Keratinocyte (primary cell): ENCODE measurements at regions not wholly inside any gene's neighbourhood (a gene's known extent, or its start where the extent isn't known, plus 50 kb on each side); places are given as distances from the start of the nearest gene placed in this dataset.

Experiments used
- DNase-seq: peaks from one replicate; pipeline ENCODE4 v3.0.0-alpha.2; 2011; ENCODE audit warnings: low read depth, missing footprints, low spot score
- FAIRE-seq: peaks from 2 replicates; lab custom pipeline; 2011; peaks lifted over from hg19 to GRCh38; lab: Jason Lieb, UNC
- H2AFZ ChIP-seq: 2 replicates; pipeline ENCODE4 v1.6.0; 2012; ENCODE audit warnings: low read length, control low read depth, inconsistent platforms; ENCODE audit not compliant: control insufficient read depth
- H3K27ac ChIP-seq: 2 replicates; pipeline ENCODE4 v1.5.1; 2011; ENCODE audit warnings: low read length; ENCODE audit not compliant: control insufficient read depth, insufficient read depth
- H3K27me3 ChIP-seq: 3 replicates; pipeline ENCODE4 v1.6.0; 2011; ENCODE audit warnings: low read length; ENCODE audit not compliant: control insufficient read depth, insufficient read depth; ENCODE audit errors: extremely low read depth
- H3K36me3 ChIP-seq, 2 experiments: 2 replicates in 1 of 2; 3 replicates in 1 of 2; pipeline ENCODE4 v1.5.1; 2011; ENCODE audit warnings: low read length in 2 of 2, mild to moderate bottlenecking in 1 of 2; ENCODE audit not compliant: control insufficient read depth in 2 of 2, insufficient read depth in 2 of 2; ENCODE audit errors: extremely low read depth in 1 of 2
- H3K4me1 ChIP-seq: 3 replicates; pipeline ENCODE4 v1.5.1; 2011; ENCODE audit warnings: low read length; ENCODE audit not compliant: control insufficient read depth, insufficient read depth; ENCODE audit errors: extremely low read depth
- H3K4me2 ChIP-seq: 3 replicates; pipeline ENCODE4 v1.6.0; 2011; ENCODE audit warnings: low read depth, low read length; ENCODE audit not compliant: control insufficient read depth, insufficient read depth; ENCODE audit errors: extremely low read depth
- H3K4me3 ChIP-seq, 3 experiments: fragments of 200-600 bp in 1 of 3; sonication (generic) in 1 of 3; 2 replicates in 2 of 3; 3 replicates in 1 of 3; pipeline ENCODE4 v1.5.1; 2011 to 2016; ENCODE audit warnings: low read length in 3 of 3, mild to moderate bottlenecking in 3 of 3, control low read depth in 2 of 3, inconsistent platforms in 1 of 3, low read depth in 1 of 3, mixed read lengths in 1 of 3, mixed run types in 1 of 3, moderate library complexity in 1 of 3; ENCODE audit not compliant: control insufficient read depth in 2 of 3, insufficient read depth in 2 of 3; ENCODE audit errors: extremely low read depth in 1 of 3
- H3K79me2 ChIP-seq: 2 replicates; pipeline ENCODE4 v1.6.0; 2012; ENCODE audit warnings: low read length; ENCODE audit not compliant: control insufficient read depth, insufficient read depth
- H3K9ac ChIP-seq: 3 replicates; pipeline ENCODE4 v1.6.0; 2011; ENCODE audit warnings: low read length; ENCODE audit not compliant: control insufficient read depth, insufficient read depth; ENCODE audit errors: extremely low read depth
- H3K9me1 ChIP-seq: 3 replicates; pipeline ENCODE4 v1.6.0; 2011; ENCODE audit warnings: low read length; ENCODE audit not compliant: control insufficient read depth, insufficient read depth; ENCODE audit errors: extremely low read depth
- H3K9me3 ChIP-seq: 2 replicates; pipeline ENCODE4 v1.5.1; 2012; ENCODE audit warnings: low read depth, low read length; ENCODE audit not compliant: control insufficient read depth
- H4K20me1 ChIP-seq: 3 replicates; pipeline ENCODE4 v1.6.0; 2011; ENCODE audit warnings: low read length; ENCODE audit not compliant: control insufficient read depth, insufficient read depth; ENCODE audit errors: extremely low read depth
- EZH2 ChIP-seq: IDR thresholded peaks from one replicate; pipeline ENCODE4 v1.6.1; 2012; ENCODE audit warnings: inconsistent platforms, mild to moderate bottlenecking, low read length, moderate library complexity
- dilution Hi-C: fragments of 300-500 bp; cut with MboI; formaldehyde crosslinking; loops from one replicate; pipeline ENCODE4 v1.7.0; 2020; ENCODE audit warnings: low sequenced_read_pairs; ENCODE audit not compliant: extremely low pct_ligation_motif_present
- TF ChIP-seq, protein P1 (sequence below), 3 experiments: IDR thresholded peaks in 1 of 3; conservative IDR thresholded peaks in 1 of 3; optimal IDR thresholded peaks in 1 of 3; 2 replicates in 2 of 3; 3 replicates in 1 of 3; pipeline versions ENCODE3 to v1.5.1; 2011; ENCODE audit warnings: low read length in 3 of 3, mild to moderate bottlenecking in 3 of 3, moderate library complexity in 2 of 3, control low read depth in 1 of 3, inconsistent platforms in 1 of 3; ENCODE audit not compliant: insufficient read depth in 2 of 3; ENCODE audit errors: extremely low read depth in 1 of 3

DNA sequence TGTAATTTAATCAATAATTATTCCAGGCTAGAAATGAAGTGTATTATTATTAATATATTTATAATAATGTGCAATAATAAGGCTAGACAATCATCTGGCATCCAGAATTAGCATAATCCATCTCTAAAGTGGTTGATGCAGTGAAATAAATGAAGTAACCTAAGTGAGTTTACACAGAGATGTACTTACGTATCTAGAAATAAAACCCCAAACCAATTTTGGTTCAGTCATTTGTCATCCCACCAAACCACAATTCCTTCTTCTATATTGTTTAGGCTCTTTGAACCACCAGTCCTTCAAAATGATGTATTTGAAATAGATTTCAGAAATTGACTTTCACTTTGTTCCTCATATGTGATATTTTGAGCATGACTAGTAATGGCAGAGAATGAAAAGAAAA lies 247.6 kb upstream of the MIR17HG start:
- H4K20me1 ChIP-seq, result no peaks in the 10 kb centered on the region
- no peaks in the 10 kb centered on the region for H3K4me1 ChIP-seq
- no peaks in the 10 kb centered on the region for H3K27me3 ChIP-seq
- no peaks in the 10 kb centered on the region for H3K9me3 ChIP-seq
- H3K9ac ChIP-seq, result no peak overlapping the region
- H3K79me2 ChIP-seq, result no peaks in the 10 kb centered on the region
- DNase-seq, result no peak
- dilution Hi-C loops, result no loop called here
- no peak overlapping the region for H2AFZ ChIP-seq
- FAIRE-seq, result no peak
- H3K9me1 ChIP-seq, result no peaks in the 10 kb centered on the region
- H3K36me3 ChIP-seq, result no peaks in the 10 kb centered on the region
- H3K4me3 ChIP-seq, result no peak overlapping the region
- H3K27ac ChIP-seq, result no peak overlapping the region
- TF ChIP-seq, protein P1, sequence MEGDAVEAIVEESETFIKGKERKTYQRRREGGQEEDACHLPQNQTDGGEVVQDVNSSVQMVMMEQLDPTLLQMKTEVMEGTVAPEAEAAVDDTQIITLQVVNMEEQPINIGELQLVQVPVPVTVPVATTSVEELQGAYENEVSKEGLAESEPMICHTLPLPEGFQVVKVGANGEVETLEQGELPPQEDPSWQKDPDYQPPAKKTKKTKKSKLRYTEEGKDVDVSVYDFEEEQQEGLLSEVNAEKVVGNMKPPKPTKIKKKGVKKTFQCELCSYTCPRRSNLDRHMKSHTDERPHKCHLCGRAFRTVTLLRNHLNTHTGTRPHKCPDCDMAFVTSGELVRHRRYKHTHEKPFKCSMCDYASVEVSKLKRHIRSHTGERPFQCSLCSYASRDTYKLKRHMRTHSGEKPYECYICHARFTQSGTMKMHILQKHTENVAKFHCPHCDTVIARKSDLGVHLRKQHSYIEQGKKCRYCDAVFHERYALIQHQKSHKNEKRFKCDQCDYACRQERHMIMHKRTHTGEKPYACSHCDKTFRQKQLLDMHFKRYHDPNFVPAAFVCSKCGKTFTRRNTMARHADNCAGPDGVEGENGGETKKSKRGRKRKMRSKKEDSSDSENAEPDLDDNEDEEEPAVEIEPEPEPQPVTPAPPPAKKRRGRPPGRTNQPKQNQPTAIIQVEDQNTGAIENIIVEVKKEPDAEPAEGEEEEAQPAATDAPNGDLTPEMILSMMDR (optimal IDR thresholded peaks at IDR 0.05 in 1 of 3, IDR thresholded peaks at IDR 0.05 in 1 of 3, conservative IDR thresholded peaks at IDR 0.05 in 1 of 3; ENCODE audit: extremely low read depth in 1 of 3, insufficient read depth in 2 of 3, low read length in 3 of 3), result no peak
- TF ChIP-seq EZH2, result no peak
- no peak overlapping the region for H3K4me2 ChIP-seq

DNA sequence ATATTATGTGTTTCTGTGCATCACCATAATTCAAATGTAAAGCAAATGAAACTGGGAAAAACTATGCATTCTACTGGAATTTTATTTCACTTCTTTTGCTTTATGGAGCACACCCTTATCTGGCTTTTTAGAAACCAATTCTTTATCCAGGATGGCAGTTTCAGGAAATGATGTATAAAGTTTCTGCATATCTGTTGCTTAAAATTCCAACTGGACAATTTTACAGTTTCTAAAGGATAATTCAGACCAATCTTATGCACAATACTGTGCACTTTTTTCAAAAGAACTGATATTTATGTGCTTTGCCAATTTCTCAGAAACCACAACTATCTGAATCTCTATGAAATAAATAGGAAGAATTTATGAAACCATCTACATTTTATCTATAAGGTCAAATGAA lies 246.5 kb upstream of the MIR17HG start:
- dilution Hi-C loops, result no loop called here
- no peak for DNase-seq
- H2AFZ ChIP-seq, result no peak overlapping the region
- no peaks in the 10 kb centered on the region for H4K20me1 ChIP-seq
- H3K79me2 ChIP-seq, result no peaks in the 10 kb centered on the region
- TF ChIP-seq EZH2, result no peak
- TF ChIP-seq, protein P1 (optimal IDR thresholded peaks at IDR 0.05 in 1 of 3, IDR thresholded peaks at IDR 0.05 in 1 of 3, conservative IDR thresholded peaks at IDR 0.05 in 1 of 3; ENCODE audit: extremely low read depth in 1 of 3, insufficient read depth in 2 of 3, low read length in 3 of 3), result no peak
- no peak overlapping the region for H3K4me2 ChIP-seq
- no peak overlapping the region for H3K9ac ChIP-seq
- no peaks in the 10 kb centered on the region for H3K9me3 ChIP-seq
- no peak for FAIRE-seq
- no peaks in the 10 kb centered on the region for H3K36me3 ChIP-seq
- no peaks in the 10 kb centered on the region for H3K27me3 ChIP-seq
- H3K4me1 ChIP-seq, result no peaks in the 10 kb centered on the region
- H3K27ac ChIP-seq, result no peak overlapping the region
- no peak overlapping the region for H3K4me3 ChIP-seq
- H3K9me1 ChIP-seq, result no peaks in the 10 kb centered on the region
